GM23248 (cell line): ENCODE measurements at regions not wholly inside any gene's neighbourhood (a gene's known extent, or its start where the extent isn't known, plus 50 kb on each side); places are given as distances from the start of the nearest gene placed in this dataset.

Source experiments
- DNase-seq: peaks from one replicate; pipeline ENCODE4 v3.0.0-alpha.2; 2015
- H2AFZ ChIP-seq: fragments of 200-600 bp; sonication (generic); 2 replicates; pipeline ENCODE4 v1.6.1; 2016; ENCODE audit warnings: antibody characterized with exemption
- H3F3A ChIP-seq: fragments of 200-600 bp; sonication (generic); 2 replicates; pipeline ENCODE4 v1.6.1; 2016; ENCODE audit warnings: mild to moderate bottlenecking, antibody characterized with exemption, mixed run types; ENCODE audit not compliant: insufficient read depth
- H3K27ac ChIP-seq: fragments of 200-600 bp; sonication (generic); 2 replicates; pipeline ENCODE4 v1.5.1; 2016; ENCODE audit warnings: mild to moderate bottlenecking
- H3K27me3 ChIP-seq: fragments of 200-600 bp; sonication (generic); replicated peaks from 2 replicates; pipeline ENCODE4 v1.6.1; 2016; ENCODE audit warnings: mild to moderate bottlenecking; ENCODE audit not compliant: insufficient read depth
- H3K36me3 ChIP-seq: fragments of 200-600 bp; sonication (generic); 2 replicates; pipeline ENCODE4 v1.6.1; 2016; ENCODE audit warnings: low read depth, mild to moderate bottlenecking
- H3K4me1 ChIP-seq: fragments of 200-600 bp; sonication (generic); 2 replicates; pipeline ENCODE4 v1.6.1; 2016; ENCODE audit warnings: mild to moderate bottlenecking; ENCODE audit not compliant: insufficient read depth
- H3K4me2 ChIP-seq: fragments of 200-600 bp; sonication (generic); one replicate; pipeline ENCODE4 v1.6.1; 2016; ENCODE audit warnings: mild to moderate bottlenecking; ENCODE audit not compliant: unreplicated experiment
- H3K4me3 ChIP-seq: fragments of 200-600 bp; sonication (generic); 2 replicates; pipeline ENCODE4 v1.5.1; 2016; ENCODE audit warnings: mild to moderate bottlenecking
- H3K79me2 ChIP-seq: fragments of 200-600 bp; sonication (generic); 2 replicates; pipeline ENCODE4 v1.6.1; 2016; ENCODE audit warnings: mild to moderate bottlenecking; ENCODE audit not compliant: insufficient read depth
- H3K9ac ChIP-seq: fragments of 200-600 bp; sonication (generic); 2 replicates; pipeline ENCODE4 v1.6.1; 2016; ENCODE audit warnings: mild to moderate bottlenecking
- H3K9me2 ChIP-seq: fragments of 200-600 bp; sonication (generic); 2 replicates; pipeline ENCODE4 v1.6.1; 2016; ENCODE audit warnings: mixed run types, mild to moderate bottlenecking, moderate library complexity; ENCODE audit not compliant: insufficient read depth
- H3K9me3 ChIP-seq: fragments of 200-600 bp; sonication (generic); one replicate; pipeline ENCODE4 v1.6.1; 2017; ENCODE audit warnings: low read depth
- H4K20me1 ChIP-seq: fragments of 200-600 bp; sonication (generic); 2 replicates; pipeline ENCODE4 v1.6.0; 2016; ENCODE audit not compliant: insufficient read depth
- EZH2 ChIP-seq: fragments of 200-600 bp; sonication (generic); IDR thresholded peaks from 2 replicates; pipeline ENCODE4 v1.6.1; 2018; ENCODE audit warnings: antibody characterized with exemption, mild to moderate bottlenecking; ENCODE audit not compliant: insufficient read depth, poor library complexity, severe bottlenecking
- EZH2phosphoT487 ChIP-seq: fragments of 200-600 bp; sonication (generic); IDR thresholded peaks from 2 replicates; pipeline ENCODE4 v1.6.1; 2018; ENCODE audit warnings: antibody characterized with exemption, moderate library complexity, mild to moderate bottlenecking, low read depth; ENCODE audit not compliant: insufficient read depth
- WGBS, 2 experiments: methylation state at CpG; one replicate each; pipeline ENCODE4 v1.1.6; 2015 to 2017; ENCODE audit warnings: low lambda C conversion rate in 2 of 2, low coverage in 1 of 2; ENCODE audit errors: missing lambda C conversion rate in 2 of 2; 5-methylcytosine and 5-hydroxymethylcytosine counted together
- in situ Hi-C: fragments of 300-500 bp; cut with MboI; formaldehyde crosslinking; loops from 2 replicates; pipeline ENCODE4 v1.15.0; 2020

- Histone ChIP-seq H3K27ac (no peak overlapping the region), H3K79me2 (no peaks in the 10 kb centered on the region), H3K9ac (no peak overlapping the region), H3K4me1 (no peaks in the 10 kb centered on the region; the same call in 1 of the 2 replicates), H3F3A (no peaks in the 10 kb centered on the region), H3K4me3 (no peak overlapping the region), H3K4me2 (no peak overlapping the region), H2AFZ (no peak overlapping the region), H4K20me1 (no peaks in the 10 kb centered on the region), H3K27me3 (no peaks in the 10 kb centered on the region), H3K9me2 (no peaks in the 10 kb centered on the region), H3K9me3 (no peaks in the 10 kb centered on the region), H3K36me3 (no peaks in the 10 kb centered on the region)
- TF ChIP-seq EZH2phosphoT487 (no peak), EZH2 (no peak)
- WGBS, 2 experiments: 93 to 95% methylated on average over 3 of the region's 3 CpGs
- in situ Hi-C loops: no loop called here
- no peak for DNase-seq
Observed at GRCh38 chr12:67420506-67420905, 151.3 kb downstream of the CAND1 start.

GRCh38 chr12:67422081-67422480 lies 152.9 kb downstream of the CAND1 start:
- no peak for DNase-seq
- H3K79me2 ChIP-seq: no peaks in the 10 kb centered on the region
- H3K27ac ChIP-seq: no peak overlapping the region
- no peaks in the 10 kb centered on the region for H4K20me1 ChIP-seq
- in situ Hi-C loops: no loop called here
- H3F3A ChIP-seq: peaks cover 6% of the 10 kb centered on the region; the same call in 1 of the 2 replicates
- H3K4me2 ChIP-seq: no peak overlapping the region
- TF ChIP-seq EZH2phosphoT487 (no peak), EZH2 (no peak)
- no peaks in the 10 kb centered on the region for H3K27me3 ChIP-seq
- no peaks in the 10 kb centered on the region for H3K9me3 ChIP-seq
- H3K9me2 ChIP-seq: no peaks in the 10 kb centered on the region
- WGBS, 2 experiments: 82 to 85% methylated on average over 3 of the region's 3 CpGs
- no peak overlapping the region for H2AFZ ChIP-seq
- no peaks in the 10 kb centered on the region for H3K36me3 ChIP-seq
- no peak overlapping the region for H3K4me3 ChIP-seq
- no peak overlapping the region for H3K9ac ChIP-seq
- H3K4me1 ChIP-seq: peaks cover 7% of the 10 kb centered on the region; the same call in 1 of the 2 replicates

GRCh38 chr12:67424784-67425183 lies 155.6 kb downstream of the CAND1 start:
- Histone ChIP-seq H3K79me2 (no peaks in the 10 kb centered on the region), H3K9me2 (no peaks in the 10 kb centered on the region), H3K4me2 (no peak overlapping the region), H3K9me3 (no peaks in the 10 kb centered on the region), H3K9ac (no peak overlapping the region), H3K4me3 (no peak overlapping the region), H3K27ac (no peak overlapping the region), H2AFZ (no peak overlapping the region), H3K27me3 (no peaks in the 10 kb centered on the region), H3F3A (peaks cover 6% of the 10 kb centered on the region; the same call in 1 of the 2 replicates), H3K36me3 (no peaks in the 10 kb centered on the region), H3K4me1 (peaks cover 10% of the 10 kb centered on the region; the same call in 1 of the 2 replicates), H4K20me1 (no peaks in the 10 kb centered on the region)
- no peak for TF ChIP-seq EZH2
- in situ Hi-C loops: no loop called here
- WGBS, 2 experiments: 100% methylated on average over 1 of the region's 1 CpG
- no peak for DNase-seq

GRCh38 chr12:67425394-67425793 lies 156.2 kb downstream of the CAND1 start:
- Histone ChIP-seq H3K9me3 (no peaks in the 10 kb centered on the region), H3K4me1 (peaks cover 10% of the 10 kb centered on the region; the same call in 1 of the 2 replicates), H3K9me2 (no peaks in the 10 kb centered on the region), H4K20me1 (no peaks in the 10 kb centered on the region), H3K4me3 (no peak overlapping the region), H3K36me3 (no peaks in the 10 kb centered on the region), H3K9ac (no peak overlapping the region), H3F3A (peaks cover 6% of the 10 kb centered on the region; the same call in 1 of the 2 replicates), H2AFZ (no peak overlapping the region), H3K27me3 (no peaks in the 10 kb centered on the region), H3K27ac (no peak overlapping the region), H3K4me2 (no peak overlapping the region), H3K79me2 (no peaks in the 10 kb centered on the region)
- TF ChIP-seq EZH2phosphoT487 (0 out of 2 replicates have a peak, but pooled peaks have one; percentile 16), EZH2 (no peak)
- WGBS, 2 experiments: 98 to 100% methylated on average over 1 of the region's 1 CpG
- no peak for DNase-seq
- in situ Hi-C loops: no loop called here

- Histone ChIP-seq H3K4me3 (no peak overlapping the region), H3K4me2 (no peak overlapping the region), H3K9ac (no peak overlapping the region), H3K27me3 (no peaks in the 10 kb centered on the region), H3K79me2 (no peaks in the 10 kb centered on the region), H3F3A (peaks cover 8% of the 10 kb centered on the region; the same call in 1 of the 2 replicates), H3K9me3 (no peaks in the 10 kb centered on the region), H4K20me1 (no peaks in the 10 kb centered on the region), H3K9me2 (no peaks in the 10 kb centered on the region), H3K36me3 (no peaks in the 10 kb centered on the region), H3K4me1 (peaks cover 16% of the 10 kb centered on the region), H3K27ac (no peak overlapping the region), H2AFZ (no peak overlapping the region)
- no peak for TF ChIP-seq EZH2phosphoT487
- no peak for TF ChIP-seq EZH2
- DNase-seq: peak; percentile 58
- WGBS, 2 experiments: 81 to 91% methylated on average over 2 of the region's 2 CpGs
- in situ Hi-C loops: no loop called here
Observed at GRCh38 chr12:67426067-67426466, 156.9 kb downstream of the CAND1 start.
